ENCODE measurements at regions not wholly inside any gene's neighbourhood (a gene's known extent, or its start where the extent isn't known, plus 50 kb on each side); places are given as distances from the start of the nearest gene placed in this dataset.

GRCh38 chr3:76028774-76029173 lies 243.4 kb upstream of the ZNF717 start:
- no peak overlapping the region for H3K27ac ChIP-seq (ENCODE audit: low read length)
- DNase-seq (ENCODE audit: low read depth, low spot score), result no peak
- no peaks in the 10 kb centered on the region for H3K27me3 ChIP-seq (ENCODE audit: control insufficient read depth, insufficient read depth, low read length)
- no peaks in the 10 kb centered on the region for H3K9me3 ChIP-seq (ENCODE audit: control insufficient read depth, insufficient read depth, low read length)
- no peaks in the 10 kb centered on the region for H3K4me1 ChIP-seq (ENCODE audit: control insufficient read depth, insufficient read depth, low read length)
- H3K4me3 ChIP-seq (ENCODE audit: low read length), result no peak overlapping the region
- H3K36me3 ChIP-seq (ENCODE audit: control insufficient read depth, insufficient read depth, low read length), result no peaks in the 10 kb centered on the region

- DNase-seq (ENCODE audit: low read depth, low spot score), result no peak
- Histone ChIP-seq H3K9me3 (ENCODE audit: control insufficient read depth, insufficient read depth, low read length) (no peaks in the 10 kb centered on the region), H3K4me3 (ENCODE audit: low read length) (no peak overlapping the region), H3K27ac (ENCODE audit: low read length) (no peak overlapping the region), H3K4me1 (ENCODE audit: control insufficient read depth, insufficient read depth, low read length) (peaks cover 4% of the 10 kb centered on the region; the same call in 1 of the 2 replicates), H3K27me3 (ENCODE audit: control insufficient read depth, insufficient read depth, low read length) (no peaks in the 10 kb centered on the region), H3K36me3 (ENCODE audit: control insufficient read depth, insufficient read depth, low read length) (no peaks in the 10 kb centered on the region)
- no CpG with 5 or more reads among the region's 4 CpGs for WGBS (ENCODE audit: insufficient coverage, insufficient read length)
Measured at GRCh38 chr3:76034649-76035048, 249.3 kb upstream of the ZNF717 start.

GRCh38 chr3:76035117-76035516 lies 249.8 kb upstream of the ZNF717 start:
- no peaks in the 10 kb centered on the region for H3K36me3 ChIP-seq (ENCODE audit: control insufficient read depth, insufficient read depth, low read length)
- no peak for DNase-seq (ENCODE audit: low read depth, low spot score)
- WGBS (ENCODE audit: insufficient coverage, insufficient read length), result no CpG with 5 or more reads among the region's 2 CpGs
- no peak overlapping the region for H3K27ac ChIP-seq (ENCODE audit: low read length)
- no peaks in the 10 kb centered on the region for H3K27me3 ChIP-seq (ENCODE audit: control insufficient read depth, insufficient read depth, low read length)
- no peak overlapping the region for H3K4me3 ChIP-seq (ENCODE audit: low read length)
- H3K9me3 ChIP-seq (ENCODE audit: control insufficient read depth, insufficient read depth, low read length), result no peaks in the 10 kb centered on the region
- H3K4me1 ChIP-seq (ENCODE audit: control insufficient read depth, insufficient read depth, low read length), result peaks cover 4% of the 10 kb centered on the region; the same call in 1 of the 2 replicates

GRCh38 chr3:76038949-76039348 lies 253.6 kb upstream of the ZNF717 start:
- WGBS (ENCODE audit: insufficient coverage, insufficient read length), result no CpG with 5 or more reads among the region's 2 CpGs
- H3K9me3 ChIP-seq (ENCODE audit: control insufficient read depth, insufficient read depth, low read length), result no peaks in the 10 kb centered on the region
- no peak overlapping the region for H3K4me3 ChIP-seq (ENCODE audit: low read length)
- no peaks in the 10 kb centered on the region for H3K36me3 ChIP-seq (ENCODE audit: control insufficient read depth, insufficient read depth, low read length)
- peak overlapping the region; percentile 96 for H3K27ac ChIP-seq (ENCODE audit: low read length)
- no peak for DNase-seq (ENCODE audit: low read depth, low spot score)
- H3K4me1 ChIP-seq (ENCODE audit: control insufficient read depth, insufficient read depth, low read length), result peaks cover 6% of the 10 kb centered on the region; the same call in 1 of the 2 replicates
- no peaks in the 10 kb centered on the region for H3K27me3 ChIP-seq (ENCODE audit: control insufficient read depth, insufficient read depth, low read length)

- H3K36me3 ChIP-seq (ENCODE audit: control insufficient read depth, insufficient read depth, low read length), result no peaks in the 10 kb centered on the region
- H3K4me1 ChIP-seq (ENCODE audit: control insufficient read depth, insufficient read depth, low read length), result peaks cover 6% of the 10 kb centered on the region; the same call in 1 of the 2 replicates
- no peaks in the 10 kb centered on the region for H3K9me3 ChIP-seq (ENCODE audit: control insufficient read depth, insufficient read depth, low read length)
- no peak for DNase-seq (ENCODE audit: low read depth, low spot score)
- H3K4me3 ChIP-seq (ENCODE audit: low read length), result no peak overlapping the region
- no peak overlapping the region for H3K27ac ChIP-seq (ENCODE audit: low read length)
- no peaks in the 10 kb centered on the region for H3K27me3 ChIP-seq (ENCODE audit: control insufficient read depth, insufficient read depth, low read length)
Measured at GRCh38 chr3:76039431-76039830, 254.1 kb upstream of the ZNF717 start.

- H3K9me3 ChIP-seq (ENCODE audit: control insufficient read depth, insufficient read depth, low read length), result no peaks in the 10 kb centered on the region
- no CpG with 5 or more reads among the region's 1 CpG for WGBS (ENCODE audit: insufficient coverage, insufficient read length)
Measured at GRCh38 chr3:76040946-76041345, 255.6 kb upstream of the ZNF717 start.

GRCh38 chr3:76043746-76044145 lies 258.4 kb upstream of the ZNF717 start:
- WGBS (ENCODE audit: insufficient coverage, insufficient read length), result no CpG with 5 or more reads among the region's 2 CpGs
- peak overlapping the region; percentile 94 for H3K27ac ChIP-seq (ENCODE audit: low read length)
- H3K9me3 ChIP-seq (ENCODE audit: control insufficient read depth, insufficient read depth, low read length), result no peaks in the 10 kb centered on the region
- H3K4me3 ChIP-seq (ENCODE audit: low read length), result no peak overlapping the region
- no peaks in the 10 kb centered on the region for H3K36me3 ChIP-seq (ENCODE audit: control insufficient read depth, insufficient read depth, low read length)
- peak; percentile 79 for DNase-seq (ENCODE audit: low read depth, low spot score)
- H3K4me1 ChIP-seq (ENCODE audit: control insufficient read depth, insufficient read depth, low read length), result peaks cover 3% of the 10 kb centered on the region; the same call in 1 of the 2 replicates
- no peaks in the 10 kb centered on the region for H3K27me3 ChIP-seq (ENCODE audit: control insufficient read depth, insufficient read depth, low read length)

More at GRCh38 chr3:76040946-76041345, 255.6 kb upstream of the ZNF717 start:
- Histone ChIP-seq H3K36me3 (ENCODE audit: control insufficient read depth, insufficient read depth, low read length) (no peaks in the 10 kb centered on the region), H3K27ac (ENCODE audit: low read length) (no peak overlapping the region), H3K27me3 (ENCODE audit: control insufficient read depth, insufficient read depth, low read length) (no peaks in the 10 kb centered on the region), H3K4me3 (ENCODE audit: low read length) (no peak overlapping the region), H3K4me1 (ENCODE audit: control insufficient read depth, insufficient read depth, low read length) (peaks cover 7% of the 10 kb centered on the region; the same call in 1 of the 2 replicates)
- DNase-seq (ENCODE audit: low read depth, low spot score), result no peak

GRCh38 chr3:76044601-76045600 lies 259.6 kb upstream of the ZNF717 start:
- Histone ChIP-seq H3K27me3 (ENCODE audit: control insufficient read depth, insufficient read depth, low read length) (no peaks in the 10 kb centered on the region), H3K4me1 (ENCODE audit: control insufficient read depth, insufficient read depth, low read length) (peaks cover 3% of the 10 kb centered on the region; the same call in 1 of the 2 replicates), H3K36me3 (ENCODE audit: control insufficient read depth, insufficient read depth, low read length) (no peaks in the 10 kb centered on the region), H3K4me3 (ENCODE audit: low read length) (no peak overlapping the region), H3K27ac (ENCODE audit: low read length) (peak overlapping the region; percentile 94), H3K9me3 (ENCODE audit: control insufficient read depth, insufficient read depth, low read length) (no peaks in the 10 kb centered on the region)
- no CpG with 5 or more reads among the region's 3 CpGs for WGBS (ENCODE audit: insufficient coverage, insufficient read length)
- DNase-seq (ENCODE audit: low read depth, low spot score), result no peak

- DNase-seq (ENCODE audit: low read depth, low spot score), result no peak
- H3K27ac ChIP-seq (ENCODE audit: low read length), result no peak overlapping the region
- peaks cover 3% of the 10 kb centered on the region; the same call in 1 of the 2 replicates for H3K4me1 ChIP-seq (ENCODE audit: control insufficient read depth, insufficient read depth, low read length)
- no CpG with 5 or more reads among the region's 5 CpGs for WGBS (ENCODE audit: insufficient coverage, insufficient read length)
- no peaks in the 10 kb centered on the region for H3K27me3 ChIP-seq (ENCODE audit: control insufficient read depth, insufficient read depth, low read length)
- H3K9me3 ChIP-seq (ENCODE audit: control insufficient read depth, insufficient read depth, low read length), result no peaks in the 10 kb centered on the region
- H3K4me3 ChIP-seq (ENCODE audit: low read length), result no peak overlapping the region
- H3K36me3 ChIP-seq (ENCODE audit: control insufficient read depth, insufficient read depth, low read length), result no peaks in the 10 kb centered on the region
Measured at GRCh38 chr3:76047368-76047767, 262.0 kb upstream of the ZNF717 start.

GRCh38 chr3:76049776-76050175 lies 264.4 kb upstream of the ZNF717 start:
- no peaks in the 10 kb centered on the region for H3K27me3 ChIP-seq (ENCODE audit: control insufficient read depth, insufficient read depth, low read length)
- H3K4me1 ChIP-seq (ENCODE audit: control insufficient read depth, insufficient read depth, low read length), result no peaks in the 10 kb centered on the region
- WGBS (ENCODE audit: insufficient coverage, insufficient read length), result no CpG with 5 or more reads among the region's 2 CpGs
- DNase-seq (ENCODE audit: low read depth, low spot score), result no peak
- no peak overlapping the region for H3K4me3 ChIP-seq (ENCODE audit: low read length)
- no peaks in the 10 kb centered on the region for H3K9me3 ChIP-seq (ENCODE audit: control insufficient read depth, insufficient read depth, low read length)
- H3K36me3 ChIP-seq (ENCODE audit: control insufficient read depth, insufficient read depth, low read length), result no peaks in the 10 kb centered on the region
- no peak overlapping the region for H3K27ac ChIP-seq (ENCODE audit: low read length)
